CD4-positive, CD25-positive, alpha-beta regulatory T cell (primary cell): ENCODE measurements at regions not wholly inside any gene's neighbourhood (a gene's known extent, or its start where the extent isn't known, plus 50 kb on each side); places are given as distances from the start of the nearest gene placed in this dataset.
"Not testable (repeated sequence)": the region's sequence is repeated elsewhere in the genome, so short reads cannot be mapped to it uniquely, and the experiment has no call there.

ENCODE experiments used
- ATAC-seq, 2 donors: fragments of 150-1000 bp; cut with Tn5 transposase; one replicate each; pipeline ENCODE4 v1.10.0; 2021; ENCODE audit warnings: low read depth in 2 of 2, moderate number of reproducible peaks in 2 of 2, moderate library complexity in 1 of 2
- DNase-seq, 3 donors: peaks; one replicate each; pipeline versions ENCODE4 v3.0.0 to v3.0.0-alpha.2; 2012 to 2022; ENCODE audit warnings: mixed read lengths in 1 of 3
- H3K27ac ChIP-seq: one replicate; pipeline ENCODE4 v1.7.0; 2013; ENCODE audit warnings: mild to moderate bottlenecking, low read length; ENCODE audit not compliant: insufficient read depth, poor library complexity, severe bottlenecking
- H3K27me3 ChIP-seq: one replicate; pipeline ENCODE4 v1.7.0; 2013; ENCODE audit warnings: low read length; ENCODE audit not compliant: control insufficient read depth, insufficient read depth
- H3K36me3 ChIP-seq: one replicate; pipeline ENCODE4 v1.7.0; 2013; ENCODE audit warnings: mild to moderate bottlenecking, low read length, moderate library complexity; ENCODE audit not compliant: control insufficient read depth, insufficient read depth
- H3K4me1 ChIP-seq: 2 replicates; pipeline ENCODE4 v1.7.0; 2013; ENCODE audit warnings: mild to moderate bottlenecking, low read length; ENCODE audit not compliant: insufficient read depth, control insufficient read depth, poor library complexity, severe bottlenecking
- H3K4me3 ChIP-seq: one replicate; pipeline ENCODE4 v1.7.0; 2013; ENCODE audit warnings: low read depth, mild to moderate bottlenecking, low read length, moderate library complexity
- H3K9me3 ChIP-seq, 2 experiments: 1 replicate in 1 of 2; 2 replicates in 1 of 2; pipeline ENCODE4 v1.7.0; 2013; ENCODE audit warnings: low read length in 2 of 2, mild to moderate bottlenecking in 1 of 2, moderate library complexity in 1 of 2; ENCODE audit not compliant: control insufficient read depth in 2 of 2
- H3K27ac Mint-ChIP-seq, 3 donors: one replicate each; pipeline ENCODE4 v1.8.0; 2020 to 2022; ENCODE audit warnings: mild to moderate bottlenecking in 3 of 3, mixed read lengths in 3 of 3, moderate library complexity in 2 of 3
- H3K27me3 Mint-ChIP-seq: one replicate; pipeline ENCODE4 v1.8.0; 2022; ENCODE audit warnings: mild to moderate bottlenecking, mixed read lengths
- H3K36me3 Mint-ChIP-seq: one replicate; pipeline ENCODE4 v1.8.0; 2020; ENCODE audit warnings: mixed read lengths
- H3K4me1 Mint-ChIP-seq, 4 donors: one replicate each; pipeline ENCODE4 v1.8.0; 2020 to 2022; ENCODE audit warnings: mixed read lengths in 4 of 4, mild to moderate bottlenecking in 1 of 4
- H3K4me3 Mint-ChIP-seq, 4 donors: one replicate each; pipeline ENCODE4 v1.8.0; 2020 to 2022; ENCODE audit warnings: mild to moderate bottlenecking in 4 of 4, mixed read lengths in 4 of 4, moderate library complexity in 3 of 4
- H3K9me3 Mint-ChIP-seq, 7 donors: one replicate each; pipeline ENCODE4 v1.8.0; 2020 to 2022; ENCODE audit warnings: mixed read lengths in 7 of 7, mild to moderate bottlenecking in 3 of 7, moderate library complexity in 2 of 7

DNA sequence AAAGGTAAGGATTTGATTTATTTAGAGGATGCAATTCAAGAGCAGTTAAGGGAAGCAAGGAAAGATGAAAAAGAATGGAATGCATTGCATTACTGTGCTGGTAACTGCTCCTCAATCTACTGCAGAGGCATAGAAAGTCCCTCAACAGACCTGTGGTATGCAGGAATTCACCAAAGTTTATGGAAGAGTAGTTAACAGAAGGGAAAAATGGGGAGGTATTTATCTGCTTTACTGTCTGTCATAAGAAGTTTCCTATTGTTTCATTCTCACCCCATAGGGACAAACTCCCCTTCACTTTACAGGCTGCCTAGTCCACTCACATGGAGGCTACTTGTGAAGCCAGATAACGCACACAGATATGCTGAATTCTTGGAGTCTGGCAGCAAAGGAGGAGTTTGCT is 354.9 kb upstream of the SPRY2 start:
- no peaks in the 10 kb centered on the region for H3K4me1 ChIP-seq
- H3K4me3 ChIP-seq, result no peak overlapping the region
- H3K36me3 ChIP-seq, result no peaks in the 10 kb centered on the region
- Mint-ChIP-seq H3K9me3 (peaks cover 0 to 22% (median 15%) of the 10 kb centered on the region in 7 donors), H3K36me3 (no peaks in the 10 kb centered on the region), H3K27me3 (no peaks in the 10 kb centered on the region), H3K4me1 (no peaks in the 10 kb centered on the region), H3K27ac (no peak overlapping the region), H3K4me3 (no peak overlapping the region)
- H3K27ac ChIP-seq, result no peak overlapping the region
- DNase-seq (no peak), ATAC-seq (no peak)
- no peaks in the 10 kb centered on the region for H3K27me3 ChIP-seq
- H3K9me3 ChIP-seq, result no peaks in the 10 kb centered on the region

DNA sequence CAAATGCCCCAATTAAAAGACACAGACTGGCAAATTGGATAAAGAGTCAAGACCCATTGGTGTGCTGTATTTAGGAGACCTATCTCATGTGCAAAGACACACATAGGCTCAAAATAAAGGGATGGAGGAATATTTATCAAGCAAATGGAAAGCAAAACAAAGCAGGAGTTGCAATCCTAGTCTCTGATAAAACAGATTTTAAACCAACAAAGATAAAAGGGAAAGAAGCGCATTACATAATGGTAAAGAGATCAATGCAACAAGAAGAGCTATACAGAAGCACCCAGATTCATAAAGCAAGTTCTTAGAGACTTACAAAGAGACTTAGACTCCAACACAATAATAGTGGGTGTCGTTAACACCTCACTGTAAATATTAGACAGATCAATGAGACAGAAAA is 350.9 kb upstream of the SPRY2 start:
- H3K27ac ChIP-seq, H3K36me3 ChIP-seq, H3K4me1 ChIP-seq, H3K4me3 Mint-ChIP-seq, H3K9me3 ChIP-seq, H3K4me1 Mint-ChIP-seq, H3K4me3 ChIP-seq, H3K27me3 ChIP-seq, DNase-seq, H3K27me3 Mint-ChIP-seq, H3K27ac Mint-ChIP-seq, H3K36me3 Mint-ChIP-seq, ATAC-seq: not testable (repeated sequence)
- H3K9me3 Mint-ChIP-seq, result peaks cover 5 to 18% (median 15%) of the 10 kb centered on the region in 7 donors

GRCh38 chr13:80690208-80690607 is 349.3 kb upstream of the SPRY2 start:
- no peaks in the 10 kb centered on the region for H3K36me3 ChIP-seq
- Mint-ChIP-seq H3K27me3 (no peaks in the 10 kb centered on the region), H3K9me3 (peaks cover 6 to 22% (median 15%) of the 10 kb centered on the region in 7 donors), H3K27ac (no peak overlapping the region), H3K36me3 (no peaks in the 10 kb centered on the region), H3K4me3 (no peak overlapping the region), H3K4me1 (no peaks in the 10 kb centered on the region)
- H3K9me3 ChIP-seq, result no peaks in the 10 kb centered on the region
- ATAC-seq (no peak), DNase-seq (no peak)
- no peak overlapping the region for H3K27ac ChIP-seq
- H3K27me3 ChIP-seq, result no peaks in the 10 kb centered on the region
- no peak overlapping the region for H3K4me3 ChIP-seq
- H3K4me1 ChIP-seq, result no peaks in the 10 kb centered on the region

DNA sequence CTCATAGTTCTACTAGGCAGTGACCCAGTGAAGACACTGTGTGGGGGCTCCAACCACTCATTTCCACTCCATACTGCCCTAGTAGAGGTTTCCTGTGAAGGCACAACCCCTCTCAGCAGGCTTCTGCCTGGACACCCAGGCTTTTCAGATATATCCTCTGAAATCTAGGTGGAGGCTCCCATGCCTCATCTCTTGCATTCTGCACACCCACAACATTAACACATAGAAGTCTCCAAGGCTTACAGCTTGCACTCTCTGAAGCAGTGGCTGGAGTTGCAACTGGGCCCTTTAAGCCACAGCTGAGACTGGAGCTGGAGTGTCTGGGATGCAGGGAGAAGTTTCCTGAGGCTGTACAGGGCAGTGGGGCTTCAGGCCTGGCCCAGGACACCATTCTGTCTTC is 347.7 kb upstream of the SPRY2 start:
- Histone ChIP-seq H3K9me3 (no peaks in the 10 kb centered on the region), H3K27me3 (no peaks in the 10 kb centered on the region), H3K4me3 (no peak overlapping the region), H3K4me1 (no peaks in the 10 kb centered on the region), H3K36me3 (no peaks in the 10 kb centered on the region), H3K27ac (no peak overlapping the region)
- H3K27ac Mint-ChIP-seq, result no peak overlapping the region
- H3K4me3 Mint-ChIP-seq, result no peak overlapping the region
- no peak for ATAC-seq
- H3K36me3 Mint-ChIP-seq, result no peaks in the 10 kb centered on the region
- H3K9me3 Mint-ChIP-seq, result peaks cover 4 to 23% (median 9%) of the 10 kb centered on the region in 7 donors
- no peaks in the 10 kb centered on the region for H3K27me3 Mint-ChIP-seq
- DNase-seq, result no peak
- H3K4me1 Mint-ChIP-seq, result no peaks in the 10 kb centered on the region

- H3K36me3 ChIP-seq, result no peaks in the 10 kb centered on the region
- no peak for DNase-seq
- Mint-ChIP-seq H3K4me1 (no peaks in the 10 kb centered on the region), H3K27ac (no peak overlapping the region), H3K27me3 (no peaks in the 10 kb centered on the region), H3K36me3 (no peaks in the 10 kb centered on the region), H3K4me3 (no peak overlapping the region), H3K9me3 (peaks cover 0 to 19% (median 12%) of the 10 kb centered on the region in 7 donors)
- no peak overlapping the region for H3K27ac ChIP-seq
- no peaks in the 10 kb centered on the region for H3K4me1 ChIP-seq
- ATAC-seq, result no peak
- no peaks in the 10 kb centered on the region for H3K9me3 ChIP-seq
- no peaks in the 10 kb centered on the region for H3K27me3 ChIP-seq
- H3K4me3 ChIP-seq, result no peak overlapping the region
Observed at GRCh38 chr13:80685942-80686341, 345.0 kb upstream of the SPRY2 start.

DNA sequence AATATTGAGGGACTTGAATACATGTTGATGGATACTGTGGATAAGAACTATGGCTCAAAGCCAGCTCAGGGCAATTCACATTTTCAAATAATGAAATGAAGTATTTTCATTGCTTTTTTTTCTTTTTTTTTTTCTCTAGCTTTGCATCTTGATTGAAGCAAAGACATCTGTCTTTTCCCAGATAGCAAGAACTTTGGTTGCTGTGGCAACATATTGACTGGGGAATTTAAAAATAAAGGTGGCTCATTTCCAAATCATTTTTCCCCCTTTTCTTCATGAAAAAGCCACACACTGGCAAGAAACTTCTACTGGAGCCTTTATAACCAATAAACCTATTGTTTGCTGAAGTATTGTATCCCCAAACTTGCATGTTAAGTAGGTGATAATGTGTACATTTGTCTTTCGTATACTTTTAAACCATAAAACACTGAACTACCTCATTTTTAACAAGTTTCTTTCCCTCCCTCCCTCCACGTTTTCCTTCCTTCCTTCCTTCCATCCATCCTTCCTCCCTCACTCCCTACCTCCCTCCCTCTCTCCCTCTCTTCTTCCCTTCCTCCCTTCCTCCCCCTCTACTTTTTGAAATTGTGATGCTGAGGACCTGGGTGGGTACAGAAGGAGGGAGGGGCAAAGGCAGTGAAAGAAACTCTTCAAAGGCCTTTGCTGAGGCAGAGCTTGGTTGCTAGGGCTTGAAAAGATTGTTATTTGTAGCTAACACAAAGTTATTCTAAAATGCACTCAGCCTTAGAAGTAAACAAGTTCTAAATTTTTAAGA is 343.5 kb upstream of the SPRY2 start:
- Mint-ChIP-seq H3K36me3 (no peaks in the 10 kb centered on the region), H3K4me1 (no peaks in the 10 kb centered on the region), H3K27ac (no peak overlapping the region), H3K9me3 (peaks cover 0 to 18% (median 11%) of the 10 kb centered on the region in 7 donors), H3K27me3 (no peaks in the 10 kb centered on the region), H3K4me3 (no peak overlapping the region)
- DNase-seq (no peak), ATAC-seq (no peak)
- no peaks in the 10 kb centered on the region for H3K4me1 ChIP-seq
- H3K4me3 ChIP-seq, result no peak overlapping the region
- H3K9me3 ChIP-seq, result no peaks in the 10 kb centered on the region
- no peak overlapping the region for H3K27ac ChIP-seq
- no peaks in the 10 kb centered on the region for H3K27me3 ChIP-seq
- H3K36me3 ChIP-seq, result no peaks in the 10 kb centered on the region

GRCh38 chr13:80680786-80681366 is 339.9 kb upstream of the SPRY2 start:
- Mint-ChIP-seq H3K4me1 (no peaks in the 10 kb centered on the region), H3K9me3 (peaks cover 5 to 25% (median 10%) of the 10 kb centered on the region in 7 donors), H3K36me3 (no peaks in the 10 kb centered on the region), H3K27ac (no peak overlapping the region), H3K27me3 (no peaks in the 10 kb centered on the region), H3K4me3 (no peak overlapping the region)
- no peaks in the 10 kb centered on the region for H3K27me3 ChIP-seq
- no peaks in the 10 kb centered on the region for H3K4me1 ChIP-seq
- H3K9me3 ChIP-seq, result no peaks in the 10 kb centered on the region
- no peaks in the 10 kb centered on the region for H3K36me3 ChIP-seq
- ATAC-seq (no peak), DNase-seq (no peak)
- no peak overlapping the region for H3K4me3 ChIP-seq
- no peak overlapping the region for H3K27ac ChIP-seq

- no peaks in the 10 kb centered on the region for H3K9me3 ChIP-seq
- no peaks in the 10 kb centered on the region for H3K4me1 ChIP-seq
- Mint-ChIP-seq H3K27me3 (no peaks in the 10 kb centered on the region), H3K4me3 (no peak overlapping the region), H3K4me1 (no peaks in the 10 kb centered on the region), H3K27ac (no peak overlapping the region), H3K36me3 (no peaks in the 10 kb centered on the region), H3K9me3 (peaks cover 5 to 25% (median 9%) of the 10 kb centered on the region in 7 donors)
- ATAC-seq (no peak), DNase-seq (no peak)
- H3K27me3 ChIP-seq, result no peaks in the 10 kb centered on the region
- H3K36me3 ChIP-seq, result no peaks in the 10 kb centered on the region
- no peak overlapping the region for H3K27ac ChIP-seq
- no peak overlapping the region for H3K4me3 ChIP-seq
Observed at GRCh38 chr13:80679423-80679822, 338.5 kb upstream of the SPRY2 start.
